ENCODE measurements at regions not wholly inside any gene's neighbourhood (a gene's known extent, or its start where the extent isn't known, plus 50 kb on each side); places are given as distances from the start of the nearest gene placed in this dataset.

GRCh38 chr14:40674502-40674901 is 932.2 kb upstream of the LRFN5 start:
- no peak for TF ChIP-seq CHD2 (IDR thresholded peaks at IDR 0.05; ENCODE audit: low read length, partially characterized antibody)
- TF ChIP-seq USF2 (IDR thresholded peaks at IDR 0.05; ENCODE audit: borderline replicate concordance, low read depth, low read length) = no peak
- TF ChIP-seq IRF3 (IDR thresholded peaks at IDR 0.05; ENCODE audit: low read depth, low read length) = no peak
- TF ChIP-seq GATA2 (CRISPR knock-in tag; IDR thresholded peaks at IDR 0.05) = no peak
- H3K4me3 ChIP-seq (ENCODE audit: low read depth in 2 of 2, low read length in 1 of 2) = no peak overlapping the region
- ChIA-PET CTCF (no interaction called here), POLR2A (no interaction called here)
- no peaks in the 10 kb centered on the region for H3K4me1 ChIP-seq (ENCODE audit: control insufficient read depth in 1 of 2, insufficient read depth in 2 of 2, low read depth in 1 of 2, low read length in 1 of 2)
- H2AFZ ChIP-seq (ENCODE audit: low read depth) = no peak overlapping the region
- H3K27me3 ChIP-seq (ENCODE audit: insufficient read depth) = no peaks in the 10 kb centered on the region
- no peaks in the 10 kb centered on the region for H3K79me2 ChIP-seq (ENCODE audit: insufficient read depth)
- no peaks in the 10 kb centered on the region for H3K9me3 ChIP-seq
- H3K9me2 ChIP-seq = no peaks in the 10 kb centered on the region
- H3K4me2 ChIP-seq = no peak overlapping the region
- no peaks in the 10 kb centered on the region for H4K20me1 ChIP-seq (ENCODE audit: insufficient read depth)
- 0% methylated on average over 1 of the region's 1 CpG for WGBS (ENCODE audit: low lambda C conversion rate)
- no peaks in the 10 kb centered on the region for H3K36me3 ChIP-seq (replicated peaks in 1 of 2; ENCODE audit: control insufficient read depth in 1 of 2, insufficient read depth in 2 of 2, low read length in 1 of 2)
- no peak overlapping the region for H3K9ac ChIP-seq
- no peaks in the 10 kb centered on the region for H3F3A ChIP-seq (replicated peaks; ENCODE audit: insufficient read depth)
- no peak for DNase-seq
- H3K27ac ChIP-seq (ENCODE audit: low read depth in 2 of 2, low read length in 1 of 2) = no peak overlapping the region

GRCh38 chr14:40656311-40656710 is 950.4 kb upstream of the LRFN5 start:
- no peak overlapping the region for H3K4me2 ChIP-seq
- no peaks in the 10 kb centered on the region for H3K4me1 ChIP-seq (ENCODE audit: control insufficient read depth in 1 of 2, insufficient read depth in 2 of 2, low read depth in 1 of 2, low read length in 1 of 2)
- H3F3A ChIP-seq (replicated peaks; ENCODE audit: insufficient read depth) = no peaks in the 10 kb centered on the region
- no peaks in the 10 kb centered on the region for H3K36me3 ChIP-seq (replicated peaks in 1 of 2; ENCODE audit: control insufficient read depth in 1 of 2, insufficient read depth in 2 of 2, low read length in 1 of 2)
- POLR2A ChIA-PET = no interaction called here
- H3K27ac ChIP-seq (ENCODE audit: low read depth in 2 of 2, low read length in 1 of 2) = no peak overlapping the region
- no peaks in the 10 kb centered on the region for H3K9me2 ChIP-seq
- TF ChIP-seq MAX (IDR thresholded peaks at IDR 0.05; ENCODE audit: low read depth) (no peak), GABPA (IDR thresholded peaks at IDR 0.05; ENCODE audit: low read depth) (no peak), USF1 (IDR thresholded peaks at IDR 0.05; ENCODE audit: borderline replicate concordance, low read depth) (no peak), ELF1 (IDR thresholded peaks at IDR 0.05) (no peak), FOXJ3 (CRISPR knock-in tag; IDR thresholded peaks at IDR 0.05) (no peak), RCOR1 (IDR thresholded peaks at IDR 0.05; ENCODE audit: low read length) (no peak), SIN3A (IDR thresholded peaks at IDR 0.05; ENCODE audit: borderline replicate concordance, low read depth, low read length) (no peak)
- H3K9ac ChIP-seq = no peak overlapping the region
- DNase-seq = no peak
- no peak overlapping the region for H2AFZ ChIP-seq (ENCODE audit: low read depth)
- H3K27me3 ChIP-seq (ENCODE audit: insufficient read depth) = no peaks in the 10 kb centered on the region
- H4K20me1 ChIP-seq (ENCODE audit: insufficient read depth) = no peaks in the 10 kb centered on the region
- no peaks in the 10 kb centered on the region for H3K9me3 ChIP-seq
- H3K79me2 ChIP-seq (ENCODE audit: insufficient read depth) = no peaks in the 10 kb centered on the region
- no peak overlapping the region for H3K4me3 ChIP-seq (ENCODE audit: low read depth in 2 of 2, low read length in 1 of 2)
- CTCF ChIA-PET = no interaction called here
